ENCODE measurements at regions not wholly inside any gene's neighbourhood (a gene's known extent, or its start where the extent isn't known, plus 50 kb on each side); places are given as distances from the start of the nearest gene placed in this dataset.
A peak's percentile ranks its signal among the peaks of the same experiment; 100 is the strongest.

DNA sequence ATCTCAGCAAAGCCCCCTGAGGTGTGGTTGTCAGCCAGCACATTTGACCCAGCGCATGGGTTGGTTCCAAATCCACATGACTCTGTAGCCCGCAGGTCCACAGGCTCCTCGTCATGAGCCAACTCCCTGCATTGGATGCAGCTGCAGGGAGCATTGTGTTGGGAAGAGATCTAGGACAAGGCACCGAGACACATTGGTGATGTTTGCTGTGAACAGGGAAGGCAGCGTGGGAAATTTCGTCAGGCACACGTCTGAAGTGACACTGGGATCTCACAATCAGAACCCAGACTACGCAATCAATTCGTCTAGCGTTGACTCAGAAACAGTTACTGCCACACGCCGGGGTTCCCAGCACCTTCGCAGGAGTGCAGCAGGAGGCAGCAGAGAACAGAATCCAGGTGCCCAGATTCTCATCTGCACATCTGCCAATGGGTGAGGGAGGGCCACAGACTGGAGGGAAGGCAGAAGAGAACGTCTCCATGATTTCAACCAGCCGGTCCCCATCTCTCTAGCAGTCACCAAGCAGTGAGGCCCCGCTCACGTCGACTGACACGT is 177.0 kb downstream of the TTLL2 start (continued):
- TF ChIP-seq, protein P1, sequence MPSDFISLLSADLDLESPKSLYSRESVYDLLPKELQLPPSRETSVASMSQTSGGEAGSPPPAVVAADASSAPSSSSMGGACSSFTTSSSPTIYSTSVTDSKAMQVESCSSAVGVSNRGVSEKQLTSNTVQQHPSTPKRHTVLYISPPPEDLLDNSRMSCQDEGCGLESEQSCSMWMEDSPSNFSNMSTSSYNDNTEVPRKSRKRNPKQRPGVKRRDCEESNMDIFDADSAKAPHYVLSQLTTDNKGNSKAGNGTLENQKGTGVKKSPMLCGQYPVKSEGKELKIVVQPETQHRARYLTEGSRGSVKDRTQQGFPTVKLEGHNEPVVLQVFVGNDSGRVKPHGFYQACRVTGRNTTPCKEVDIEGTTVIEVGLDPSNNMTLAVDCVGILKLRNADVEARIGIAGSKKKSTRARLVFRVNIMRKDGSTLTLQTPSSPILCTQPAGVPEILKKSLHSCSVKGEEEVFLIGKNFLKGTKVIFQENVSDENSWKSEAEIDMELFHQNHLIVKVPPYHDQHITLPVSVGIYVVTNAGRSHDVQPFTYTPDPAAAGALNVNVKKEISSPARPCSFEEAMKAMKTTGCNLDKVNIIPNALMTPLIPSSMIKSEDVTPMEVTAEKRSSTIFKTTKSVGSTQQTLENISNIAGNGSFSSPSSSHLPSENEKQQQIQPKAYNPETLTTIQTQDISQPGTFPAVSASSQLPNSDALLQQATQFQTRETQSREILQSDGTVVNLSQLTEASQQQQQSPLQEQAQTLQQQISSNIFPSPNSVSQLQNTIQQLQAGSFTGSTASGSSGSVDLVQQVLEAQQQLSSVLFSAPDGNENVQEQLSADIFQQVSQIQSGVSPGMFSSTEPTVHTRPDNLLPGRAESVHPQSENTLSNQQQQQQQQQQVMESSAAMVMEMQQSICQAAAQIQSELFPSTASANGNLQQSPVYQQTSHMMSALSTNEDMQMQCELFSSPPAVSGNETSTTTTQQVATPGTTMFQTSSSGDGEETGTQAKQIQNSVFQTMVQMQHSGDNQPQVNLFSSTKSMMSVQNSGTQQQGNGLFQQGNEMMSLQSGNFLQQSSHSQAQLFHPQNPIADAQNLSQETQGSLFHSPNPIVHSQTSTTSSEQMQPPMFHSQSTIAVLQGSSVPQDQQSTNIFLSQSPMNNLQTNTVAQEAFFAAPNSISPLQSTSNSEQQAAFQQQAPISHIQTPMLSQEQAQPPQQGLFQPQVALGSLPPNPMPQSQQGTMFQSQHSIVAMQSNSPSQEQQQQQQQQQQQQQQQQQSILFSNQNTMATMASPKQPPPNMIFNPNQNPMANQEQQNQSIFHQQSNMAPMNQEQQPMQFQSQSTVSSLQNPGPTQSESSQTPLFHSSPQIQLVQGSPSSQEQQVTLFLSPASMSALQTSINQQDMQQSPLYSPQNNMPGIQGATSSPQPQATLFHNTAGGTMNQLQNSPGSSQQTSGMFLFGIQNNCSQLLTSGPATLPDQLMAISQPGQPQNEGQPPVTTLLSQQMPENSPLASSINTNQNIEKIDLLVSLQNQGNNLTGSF (CRISPR knock-in tag; IDR thresholded peaks at IDR 0.05): no peak
- TF ChIP-seq PHB2 (IDR thresholded peaks at IDR 0.05; ENCODE audit: partially characterized antibody) (no peak), POLR2AphosphoS2 (IDR thresholded peaks at IDR 0.05; ENCODE audit: low read depth, low read length) (no peak), MLLT10 (CRISPR knock-in tag; IDR thresholded peaks at IDR 0.05) (no peak), ZNF276 (CRISPR knock-in tag; IDR thresholded peaks at IDR 0.05; ENCODE audit: low read depth) (no peak), TBX2 (CRISPR knock-in tag; IDR thresholded peaks at IDR 0.05; ENCODE audit: borderline replicate concordance) (peak; percentile 69), HNF1A (IDR thresholded peaks at IDR 0.05; ENCODE audit: low read depth) (no peak), HNF1A (CRISPR knock-in tag; IDR thresholded peaks at IDR 0.05; ENCODE audit: borderline replicate concordance) (no peak), YEATS4 (CRISPR knock-in tag; IDR thresholded peaks at IDR 0.05; ENCODE audit: borderline replicate concordance) (no peak), IRF9 (CRISPR knock-in tag; IDR thresholded peaks at IDR 0.05; ENCODE audit: borderline replicate concordance) (no peak), HOXA3 (CRISPR knock-in tag; IDR thresholded peaks at IDR 0.05) (peak; percentile 48), WIZ (CRISPR knock-in tag; IDR thresholded peaks at IDR 0.05) (no peak), HES4 (CRISPR knock-in tag; IDR thresholded peaks at IDR 0.05; ENCODE audit: borderline replicate concordance) (no peak), CEBPG (CRISPR knock-in tag; IDR thresholded peaks at IDR 0.05) (peak; percentile 68; the same call in 1 of the 2 replicates)
